Skeletal muscle cell (primary cell): ENCODE measurements at regions not wholly inside any gene's neighbourhood (a gene's known extent, or its start where the extent isn't known, plus 50 kb on each side); places are given as distances from the start of the nearest gene placed in this dataset.

Experiments
- DNase-seq: peaks from one replicate; pipeline ENCODE4 v3.0.0-alpha.2; 2010; ENCODE audit warnings: low read depth
- H3K4me3 ChIP-seq: 2 replicates; pipeline ENCODE4 v1.5.1; 2011; ENCODE audit warnings: low read depth, mild to moderate bottlenecking, control low read depth, low read length, moderate library complexity

- H3K4me3 ChIP-seq: no peak overlapping the region
- no peak for DNase-seq
Observed at GRCh38 chr5:74412066-74412465, 228.5 kb downstream of the ENC1 start.

DNA sequence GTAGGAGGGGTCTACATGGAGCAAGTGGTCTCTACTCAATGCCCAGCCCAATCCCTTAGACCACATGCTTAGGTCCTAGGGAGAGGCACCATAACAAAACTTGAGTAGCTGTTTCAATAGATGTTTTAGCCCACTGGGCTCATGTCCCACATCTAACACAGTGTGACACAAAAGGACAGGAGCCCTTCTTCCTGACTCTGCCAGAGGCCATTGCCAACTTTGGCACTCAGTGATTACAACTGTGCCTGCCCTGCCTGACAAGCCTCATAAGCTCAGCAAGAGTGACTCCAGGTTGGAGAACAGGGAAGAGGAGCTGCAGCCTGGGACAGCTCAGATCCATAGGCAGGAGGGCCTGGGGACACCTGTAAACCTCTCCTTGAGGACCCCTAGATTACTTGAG lies 230.8 kb downstream of the ENC1 start:
- no peak overlapping the region for H3K4me3 ChIP-seq
- no peak for DNase-seq

- H3K4me3 ChIP-seq: no peak overlapping the region
- no peak for DNase-seq
Observed at GRCh38 chr5:74409166-74409706, 231.3 kb downstream of the ENC1 start.

DNA sequence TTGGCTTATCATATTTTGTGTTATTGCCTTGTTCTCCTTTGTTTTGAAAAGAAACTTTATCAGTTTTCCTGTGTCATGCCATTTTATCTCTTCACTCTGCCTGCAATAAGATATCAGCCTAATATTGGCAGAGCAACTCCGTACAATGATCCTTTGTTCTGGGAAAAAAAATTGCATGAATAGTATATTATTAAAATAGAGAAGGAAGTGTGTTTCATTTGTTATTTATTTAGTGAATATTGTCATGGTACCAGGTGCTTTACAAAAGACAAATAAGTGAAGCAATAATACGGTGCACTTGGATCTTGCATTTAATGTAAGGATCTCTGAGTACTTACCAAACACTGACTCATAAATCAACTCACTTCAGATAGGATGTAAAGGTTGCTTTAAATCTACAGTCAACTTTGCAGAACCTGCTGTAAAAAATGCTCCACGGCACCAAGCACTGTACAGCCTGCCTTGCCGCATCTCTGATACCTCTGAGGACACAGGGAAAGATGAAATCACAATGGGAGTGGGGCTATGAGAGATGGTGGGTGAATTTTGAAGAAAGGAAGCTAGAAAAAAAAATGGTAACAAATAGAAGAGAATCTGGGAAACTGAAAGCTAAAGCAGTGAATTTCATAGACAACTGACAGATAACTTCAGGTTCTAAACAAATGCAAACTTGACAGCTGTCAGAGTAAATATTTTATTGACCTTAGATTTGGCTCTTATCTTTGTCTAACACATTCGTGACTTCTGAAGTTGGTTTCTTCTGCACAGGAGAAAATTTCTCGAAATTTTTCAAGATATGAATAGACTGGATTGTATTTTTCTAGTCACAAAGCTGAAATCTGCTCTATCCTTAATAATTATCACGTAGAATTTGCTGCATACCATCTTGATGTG lies 232.1 kb downstream of the ENC1 start:
- no peak overlapping the region for H3K4me3 ChIP-seq
- DNase-seq: no peak

DNA sequence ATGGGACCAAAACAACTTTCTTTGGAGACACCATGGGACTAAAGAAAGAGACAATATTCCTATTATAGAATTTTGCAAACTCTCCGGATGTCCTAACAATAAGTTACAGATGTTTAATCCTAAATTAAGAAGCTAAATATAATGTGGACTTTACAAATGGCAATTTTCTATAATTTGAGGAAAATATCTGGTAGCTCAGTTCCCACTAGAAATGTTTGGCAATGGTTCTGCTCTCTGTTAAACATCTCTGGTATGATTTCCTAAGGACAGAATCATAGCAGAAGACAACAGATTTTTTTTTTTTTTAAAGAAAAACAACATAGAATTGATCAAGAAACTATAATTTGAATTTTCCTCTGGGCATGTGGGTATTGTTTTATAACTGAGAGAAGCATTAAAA lies 232.8 kb downstream of the ENC1 start:
- no peak overlapping the region for H3K4me3 ChIP-seq

GRCh38 chr5:74406844-74407243 lies 233.7 kb downstream of the ENC1 start:
- H3K4me3 ChIP-seq: no peak overlapping the region
- DNase-seq: no peak

More for the DNA sequence above, 232.8 kb downstream of the ENC1 start:
- DNase-seq: no peak

- no peak for DNase-seq
- no peak overlapping the region for H3K4me3 ChIP-seq
Observed at GRCh38 chr5:74405593-74405992, 234.9 kb downstream of the ENC1 start.

- no peak for DNase-seq
- H3K4me3 ChIP-seq: no peak overlapping the region
Observed at GRCh38 chr5:74404574-74405508, 235.7 kb downstream of the ENC1 start.

- H3K4me3 ChIP-seq: no peak overlapping the region
- no peak for DNase-seq
Observed at GRCh38 chr5:74403771-74404170, 236.8 kb downstream of the ENC1 start.

DNA sequence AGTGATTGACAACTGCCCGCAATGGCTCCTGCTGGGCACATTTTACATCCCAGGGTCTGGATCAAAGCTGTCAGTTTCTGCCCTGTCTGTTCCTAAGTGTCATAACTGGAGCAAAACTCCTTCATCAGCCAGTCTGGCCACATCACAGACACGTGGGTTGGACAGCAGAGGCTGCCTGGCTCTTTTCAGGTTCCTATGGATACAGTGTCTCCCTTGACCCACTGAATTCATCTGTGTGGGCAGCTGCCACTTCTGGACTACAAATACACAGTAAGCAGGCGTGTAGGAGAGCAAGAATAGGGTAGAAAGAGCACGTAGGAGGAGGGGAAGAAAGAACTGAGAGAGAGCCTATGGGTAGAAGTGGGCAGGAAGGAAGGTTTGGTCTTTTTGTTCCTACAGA lies 238.0 kb downstream of the ENC1 start:
- DNase-seq: no peak
- H3K4me3 ChIP-seq: no peak overlapping the region

DNA sequence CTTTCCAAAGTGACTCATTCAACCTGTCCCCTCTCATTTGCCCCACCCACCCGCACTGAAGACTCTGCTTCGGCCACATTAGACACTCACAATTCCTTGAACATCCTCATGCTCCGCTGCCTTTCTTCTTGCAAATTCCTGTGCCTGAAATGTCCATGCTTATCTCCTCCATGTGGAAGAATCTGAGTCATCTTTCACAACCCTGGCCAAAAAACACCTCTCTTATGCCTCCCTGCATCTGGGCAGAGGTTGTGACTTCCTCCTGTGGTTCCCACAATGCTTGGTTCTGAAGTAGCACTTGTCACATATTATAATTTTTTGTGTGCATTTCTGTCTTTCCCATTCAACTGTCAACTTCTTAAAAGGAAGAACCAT lies 238.6 kb downstream of the ENC1 start:
- DNase-seq: no peak
- no peak overlapping the region for H3K4me3 ChIP-seq

- H3K4me3 ChIP-seq: no peak overlapping the region
- no peak for DNase-seq
Observed at GRCh38 chr5:74401281-74401945, 239.1 kb downstream of the ENC1 start.

DNA sequence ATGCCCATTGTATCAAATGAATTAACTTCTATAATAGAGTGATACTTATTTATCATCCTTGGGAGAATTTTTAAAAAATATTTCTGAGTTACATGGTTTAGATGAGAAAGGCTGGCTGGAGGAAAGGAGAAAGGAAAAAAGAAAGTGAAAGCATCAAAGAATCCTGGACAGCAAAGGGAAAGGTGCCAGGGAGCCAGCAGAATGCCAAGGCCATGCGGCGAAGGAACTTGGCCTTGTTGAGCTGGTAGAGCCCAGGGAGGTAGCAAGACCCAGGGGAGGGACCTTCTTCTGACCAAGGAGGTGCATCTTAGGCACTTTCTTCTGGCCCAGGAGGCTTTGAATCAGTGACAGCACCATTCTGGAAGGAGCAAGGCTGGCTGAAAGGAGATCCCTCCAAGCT lies 240.5 kb downstream of the ENC1 start:
- no peak overlapping the region for H3K4me3 ChIP-seq
- no peak for DNase-seq

DNA sequence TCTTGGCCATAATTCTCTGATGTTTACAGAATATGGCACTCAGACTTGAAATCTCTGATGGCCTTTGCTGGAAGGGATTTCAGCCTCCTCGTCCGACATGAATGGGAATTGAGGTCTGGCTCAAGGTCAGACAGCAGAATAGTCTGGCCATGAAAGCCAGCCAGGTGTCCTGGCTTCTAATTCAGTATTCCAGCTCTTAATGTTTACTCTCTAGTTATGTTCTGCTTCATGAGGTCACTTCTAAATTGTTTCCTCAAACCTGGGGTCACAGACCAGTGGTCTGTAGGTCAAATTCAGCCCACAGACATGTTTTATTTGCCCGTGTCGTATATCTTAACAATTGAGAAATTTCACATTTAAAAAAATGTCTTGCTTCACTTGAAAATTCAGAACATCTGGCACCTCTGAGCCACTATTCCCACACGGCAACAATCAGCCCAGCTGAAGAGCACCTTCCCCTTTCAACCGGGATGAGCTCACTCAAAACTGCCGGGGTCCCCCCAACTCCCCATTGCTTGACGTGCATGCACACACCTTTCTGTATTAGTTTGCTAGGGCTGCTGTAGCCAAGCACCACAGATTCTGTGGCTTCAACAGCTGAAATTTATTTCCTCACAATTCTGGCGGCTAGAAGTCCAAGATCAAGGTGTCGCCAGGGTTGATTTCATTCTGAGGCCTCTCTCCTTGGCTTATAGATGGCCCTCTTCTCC lies 243.5 kb downstream of the ENC1 start:
- no peak for DNase-seq
- H3K4me3 ChIP-seq: no peak overlapping the region

GRCh38 chr5:74394916-74395880 lies 245.3 kb downstream of the ENC1 start:
- no peak overlapping the region for H3K4me3 ChIP-seq

GRCh38 chr5:74394528-74394915 lies 246.0 kb downstream of the ENC1 start:
- no peak for DNase-seq
- H3K4me3 ChIP-seq: no peak overlapping the region

More at GRCh38 chr5:74394916-74395880, 245.3 kb downstream of the ENC1 start:
- DNase-seq: no peak

GRCh38 chr5:74393943-74394342 lies 246.6 kb downstream of the ENC1 start:
- no peak overlapping the region for H3K4me3 ChIP-seq
- DNase-seq: no peak
